SK-N-SH (cell line): ENCODE measurements at regions not wholly inside any gene's neighbourhood (a gene's known extent, or its start where the extent isn't known, plus 50 kb on each side); places are given as distances from the start of the nearest gene placed in this dataset.

Source experiments
- CTCF ChIA-PET: fragments of 300-600, 350-600 bp; formaldehyde crosslinking; extraction: SDS; loops from one replicate; lab custom pipeline; 2021; lab: Yijun Ruan, JAX
- POLR2A ChIA-PET: fragments of 350-600 bp; sonication (Branson Sonifier 250); formaldehyde crosslinking; extraction: SDS; loops from one replicate; lab custom pipeline; 2020; ENCODE audit warnings: antibody characterized with exemption, inconsistent platforms; lab: Yijun Ruan, JAX
- DNase-seq: peaks from one replicate; pipeline ENCODE4 v3.0.0; 2012
- H2AFZ ChIP-seq: fragments of 200-600 bp; sonication (generic); 2 replicates; pipeline ENCODE4 v1.8.1; 2016; ENCODE audit warnings: antibody characterized with exemption, mild to moderate bottlenecking, low read depth
- H3F3A ChIP-seq: fragments of 200-600 bp; sonication (generic); replicated peaks from 2 replicates; pipeline ENCODE3; 2016; ENCODE audit warnings: antibody characterized with exemption, mild to moderate bottlenecking; ENCODE audit not compliant: insufficient read depth
- H3K27ac ChIP-seq, 2 experiments: fragments of 200-500 bp in 1 of 2; fragments of 200-600 bp in 1 of 2; sonication (Bioruptor generic) in 1 of 2; sonication (generic), shearing (Covaris generic) in 1 of 2; 2 replicates each; pipeline versions ENCODE4 v1.5.1 to v1.6.1; 2014 to 2016; ENCODE audit warnings: low read depth in 2 of 2, inconsistent platforms in 1 of 2, low read length in 1 of 2, mild to moderate bottlenecking in 1 of 2, mixed read lengths in 1 of 2
- H3K27me3 ChIP-seq: fragments of 200-600 bp; sonication (generic), shearing (Covaris generic); 2 replicates; pipeline ENCODE4 v1.6.1; 2016; ENCODE audit warnings: mixed run types; ENCODE audit not compliant: insufficient read depth
- H3K36me3 ChIP-seq, 2 experiments: fragments of 200-500 bp in 1 of 2; fragments of 200-600 bp in 1 of 2; sonication (Bioruptor generic) in 1 of 2; sonication (generic) in 1 of 2; replicated peaks in 1 of 2; 2 replicates each; pipeline versions ENCODE3 to v1.5.1; 2014 to 2016; ENCODE audit warnings: low read length in 1 of 2, mild to moderate bottlenecking in 1 of 2; ENCODE audit not compliant: insufficient read depth in 2 of 2, control insufficient read depth in 1 of 2
- H3K4me1 ChIP-seq, 2 experiments: fragments of 200-500 bp in 1 of 2; fragments of 200-600 bp in 1 of 2; sonication (Bioruptor generic) in 1 of 2; sonication (generic), shearing (Covaris generic) in 1 of 2; 2 replicates each; pipeline versions ENCODE4 v1.5.1 to v1.6.1; 2014 to 2016; ENCODE audit warnings: low read depth in 1 of 2, low read length in 1 of 2, mixed run types in 1 of 2; ENCODE audit not compliant: insufficient read depth in 2 of 2, control insufficient read depth in 1 of 2
- H3K4me2 ChIP-seq: fragments of 200-600 bp; sonication (generic), shearing (Covaris generic); 2 replicates; pipeline ENCODE4 v1.6.1; 2017; ENCODE audit warnings: mixed run types
- H3K4me3 ChIP-seq, 2 experiments: fragments of 200-500 bp in 1 of 2; fragments of 200-600 bp in 1 of 2; sonication (Bioruptor generic) in 1 of 2; sonication (generic), shearing (Covaris generic) in 1 of 2; 2 replicates each; pipeline versions ENCODE4 v1.5.1 to v1.8.1; 2014 to 2016; ENCODE audit warnings: low read depth in 2 of 2, inconsistent platforms in 1 of 2, low read length in 1 of 2, mild to moderate bottlenecking in 1 of 2, mixed read lengths in 1 of 2, moderate library complexity in 1 of 2
- H3K79me2 ChIP-seq: fragments of 200-600 bp; sonication (generic); 2 replicates; pipeline ENCODE4 v1.8.1; 2017; ENCODE audit warnings: mild to moderate bottlenecking; ENCODE audit not compliant: insufficient read depth
- H3K9ac ChIP-seq: fragments of 200-600 bp; sonication (generic); 2 replicates; pipeline ENCODE4 v1.6.1; 2017; ENCODE audit warnings: mixed run types
- H3K9me2 ChIP-seq: fragments of 200-600 bp; sonication (generic); 2 replicates; pipeline ENCODE4 v1.6.1; 2017; ENCODE audit warnings: mixed run types
- H3K9me3 ChIP-seq: fragments of 200-600 bp; sonication (generic); 2 replicates; pipeline ENCODE4 v1.6.1; 2017; ENCODE audit warnings: mixed run types, mild to moderate bottlenecking, moderate library complexity
- H4K20me1 ChIP-seq: fragments of 200-600 bp; sonication (generic); 2 replicates; pipeline ENCODE4 v1.6.1; 2017; ENCODE audit warnings: mild to moderate bottlenecking, mixed run types; ENCODE audit not compliant: insufficient read depth
- CHD2 ChIP-seq: fragments of 150-350 bp; IDR thresholded peaks from 2 replicates; pipeline ENCODE4 v1.6.1; 2018; ENCODE audit warnings: low read length; ENCODE audit not compliant: partially characterized antibody
- FOSL2 ChIP-seq: IDR thresholded peaks from 2 replicates; pipeline ENCODE4 v1.4.0; 2012; ENCODE audit warnings: low read depth, mild to moderate bottlenecking, moderate library complexity, borderline replicate concordance
- FOXM1 ChIP-seq: IDR thresholded peaks from 2 replicates; pipeline ENCODE4 v1.4.0; 2012; ENCODE audit warnings: low read depth, mild to moderate bottlenecking
- GATA2 ChIP-seq: sonication (generic); formaldehyde crosslinking; IDR thresholded peaks from 2 replicates; pipeline ENCODE4 v1.5.0; 2020; ENCODE audit warnings: mild to moderate bottlenecking, missing genetic modification reagents
- RAD21 ChIP-seq: IDR thresholded peaks from 2 replicates; pipeline ENCODE4 v1.6.1; 2012; ENCODE audit warnings: mild to moderate bottlenecking, low read length
- RCOR1 ChIP-seq: fragments of 150-350 bp; IDR thresholded peaks from 2 replicates; pipeline ENCODE4 v1.6.1; 2017; ENCODE audit warnings: antibody characterized with exemption, low read length
- RFX5 ChIP-seq: IDR thresholded peaks from 2 replicates; pipeline ENCODE4 v1.6.1; 2012; ENCODE audit warnings: mild to moderate bottlenecking, improper control_type of control experiment, low read length
- RXRA ChIP-seq: IDR thresholded peaks from 2 replicates; pipeline ENCODE4 v1.4.0; 2012; ENCODE audit warnings: low read depth, mild to moderate bottlenecking, borderline replicate concordance
- SIN3A ChIP-seq: IDR thresholded peaks from 2 replicates; pipeline ENCODE4 v1.6.1; 2012; ENCODE audit warnings: low read depth, mild to moderate bottlenecking, low read length, moderate library complexity, borderline replicate concordance
- TCF12 ChIP-seq: IDR thresholded peaks from 2 replicates; pipeline ENCODE4 v1.4.0; 2012
- WGBS: methylation state at CpG from one replicate; pipeline ENCODE4 v1.1.6; 2017; ENCODE audit warnings: low lambda C conversion rate; 5-methylcytosine and 5-hydroxymethylcytosine counted together
- TF ChIP-seq, protein P1 (sequence below): IDR thresholded peaks from 2 replicates; pipeline ENCODE4 v1.4.0; 2012; ENCODE audit warnings: low read depth, borderline replicate concordance
- TF ChIP-seq, protein P2 (sequence below): fragments of 150-350 bp; IDR thresholded peaks from 2 replicates; pipeline ENCODE4 v1.6.1; 2017; ENCODE audit warnings: antibody characterized with exemption, low read length, low read depth, borderline replicate concordance
- TF ChIP-seq, protein P3 (sequence below): fragments of 150-350 bp; IDR thresholded peaks from 2 replicates; pipeline ENCODE4 v1.6.1; 2016; ENCODE audit warnings: mild to moderate bottlenecking, low read depth, low read length

DNA sequence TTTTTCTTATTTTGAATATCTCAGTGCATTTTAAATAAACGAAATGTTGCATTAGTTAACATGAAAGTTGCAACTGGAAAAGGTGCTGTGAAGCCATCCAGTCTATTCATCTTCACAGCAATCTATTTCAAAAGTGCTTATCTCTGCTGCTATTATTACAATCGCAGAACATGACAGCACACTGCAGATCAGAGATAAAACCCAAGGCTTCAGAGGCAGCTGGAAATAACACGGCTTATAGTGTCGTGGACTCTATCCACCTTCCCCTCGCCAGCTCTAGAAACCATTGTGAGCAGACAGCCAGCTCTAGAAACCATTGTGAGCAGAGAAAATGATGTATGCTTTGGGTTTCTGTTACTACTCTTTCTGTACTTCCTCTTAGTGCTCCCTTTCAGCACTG is 1140.8 kb upstream of the CELF4 start:
- CTCF ChIA-PET: no interaction called here
- Histone ChIP-seq H3K27ac (no peak overlapping the region), H3K79me2 (no peaks in the 10 kb centered on the region), H3K9ac (no peak overlapping the region), H3K4me2 (no peak overlapping the region), H4K20me1 (no peaks in the 10 kb centered on the region), H3K4me1 (no peaks in the 10 kb centered on the region; a peak in 1 of 4 replicates), H2AFZ (no peak overlapping the region), H3K27me3 (no peaks in the 10 kb centered on the region), H3K9me2 (no peaks in the 10 kb centered on the region), H3F3A (no peaks in the 10 kb centered on the region), H3K36me3 (no peaks in the 10 kb centered on the region), H3K9me3 (0 out of 2 replicates have a peak, but pooled peaks cover 4% of the 10 kb centered on the region), H3K4me3 (no peak overlapping the region)
- 7% methylated on average over 5 of the region's 5 CpGs for WGBS
- DNase-seq: no peak
- POLR2A ChIA-PET: no interaction called here
- TF ChIP-seq RCOR1 (peak; percentile 24; the same call in 1 of the 2 replicates), FOXM1 (no peak), SIN3A (no peak), CHD2 (no peak), GATA2 (CRISPR knock-in tag) (peak; percentile 49), TCF12 (no peak), RAD21 (no peak)
- TF ChIP-seq, protein P1, sequence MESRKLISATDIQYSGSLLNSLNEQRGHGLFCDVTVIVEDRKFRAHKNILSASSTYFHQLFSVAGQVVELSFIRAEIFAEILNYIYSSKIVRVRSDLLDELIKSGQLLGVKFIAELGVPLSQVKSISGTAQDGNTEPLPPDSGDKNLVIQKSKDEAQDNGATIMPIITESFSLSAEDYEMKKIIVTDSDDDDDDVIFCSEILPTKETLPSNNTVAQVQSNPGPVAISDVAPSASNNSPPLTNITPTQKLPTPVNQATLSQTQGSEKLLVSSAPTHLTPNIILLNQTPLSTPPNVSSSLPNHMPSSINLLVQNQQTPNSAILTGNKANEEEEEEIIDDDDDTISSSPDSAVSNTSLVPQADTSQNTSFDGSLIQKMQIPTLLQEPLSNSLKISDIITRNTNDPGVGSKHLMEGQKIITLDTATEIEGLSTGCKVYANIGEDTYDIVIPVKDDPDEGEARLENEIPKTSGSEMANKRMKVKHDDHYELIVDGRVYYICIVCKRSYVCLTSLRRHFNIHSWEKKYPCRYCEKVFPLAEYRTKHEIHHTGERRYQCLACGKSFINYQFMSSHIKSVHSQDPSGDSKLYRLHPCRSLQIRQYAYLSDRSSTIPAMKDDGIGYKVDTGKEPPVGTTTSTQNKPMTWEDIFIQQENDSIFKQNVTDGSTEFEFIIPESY: no peak

DNA sequence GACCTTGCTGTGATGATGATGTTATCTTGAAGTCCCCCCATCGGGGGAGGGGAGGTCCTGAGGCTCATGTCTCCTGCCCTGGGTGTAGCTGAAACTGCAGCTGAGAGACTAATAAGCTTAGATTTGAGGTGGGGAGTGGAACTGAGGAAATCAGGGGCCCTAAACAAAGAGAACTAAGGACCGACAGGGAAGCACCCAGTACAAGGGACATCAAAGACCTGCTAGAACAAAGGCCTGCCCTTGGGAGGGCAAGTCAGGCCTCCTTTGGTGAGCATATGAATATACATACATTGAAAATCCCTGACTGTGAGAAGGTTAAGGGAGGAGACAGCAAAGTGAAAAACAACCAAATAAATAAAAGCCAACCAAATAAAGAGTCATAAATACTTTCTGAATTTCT is 1132.5 kb upstream of the CELF4 start:
- 11% methylated on average over 2 of the region's 2 CpGs for WGBS
- Histone ChIP-seq H3K4me1 (no peaks in the 10 kb centered on the region), H3F3A (no peaks in the 10 kb centered on the region), H2AFZ (no peak overlapping the region), H3K4me2 (no peak overlapping the region), H3K36me3 (no peaks in the 10 kb centered on the region), H3K27me3 (no peaks in the 10 kb centered on the region), H3K9ac (no peak overlapping the region), H3K27ac (no peak overlapping the region), H3K4me3 (no peak overlapping the region), H3K79me2 (no peaks in the 10 kb centered on the region), H4K20me1 (no peaks in the 10 kb centered on the region), H3K9me3 (no peaks in the 10 kb centered on the region), H3K9me2 (no peaks in the 10 kb centered on the region)
- CTCF ChIA-PET: interaction anchor here (1.4 kb wide), 1 partner anchor 11 kb away, joined by 4 read pairs; no protein-coding TSS in a partner anchor
- POLR2A ChIA-PET: no interaction called here
- DNase-seq: no peak
- TF ChIP-seq, protein P2, sequence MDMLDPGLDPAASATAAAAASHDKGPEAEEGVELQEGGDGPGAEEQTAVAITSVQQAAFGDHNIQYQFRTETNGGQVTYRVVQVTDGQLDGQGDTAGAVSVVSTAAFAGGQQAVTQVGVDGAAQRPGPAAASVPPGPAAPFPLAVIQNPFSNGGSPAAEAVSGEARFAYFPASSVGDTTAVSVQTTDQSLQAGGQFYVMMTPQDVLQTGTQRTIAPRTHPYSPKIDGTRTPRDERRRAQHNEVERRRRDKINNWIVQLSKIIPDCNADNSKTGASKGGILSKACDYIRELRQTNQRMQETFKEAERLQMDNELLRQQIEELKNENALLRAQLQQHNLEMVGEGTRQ: no peak
- TF ChIP-seq RXRA: no peak
- TF ChIP-seq, protein P1: no peak
- TF ChIP-seq RFX5: no peak
- no peak for TF ChIP-seq FOSL2
- TF ChIP-seq, protein P3, sequence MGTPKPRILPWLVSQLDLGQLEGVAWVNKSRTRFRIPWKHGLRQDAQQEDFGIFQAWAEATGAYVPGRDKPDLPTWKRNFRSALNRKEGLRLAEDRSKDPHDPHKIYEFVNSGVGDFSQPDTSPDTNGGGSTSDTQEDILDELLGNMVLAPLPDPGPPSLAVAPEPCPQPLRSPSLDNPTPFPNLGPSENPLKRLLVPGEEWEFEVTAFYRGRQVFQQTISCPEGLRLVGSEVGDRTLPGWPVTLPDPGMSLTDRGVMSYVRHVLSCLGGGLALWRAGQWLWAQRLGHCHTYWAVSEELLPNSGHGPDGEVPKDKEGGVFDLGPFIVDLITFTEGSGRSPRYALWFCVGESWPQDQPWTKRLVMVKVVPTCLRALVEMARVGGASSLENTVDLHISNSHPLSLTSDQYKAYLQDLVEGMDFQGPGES: no peak
- no peak for TF ChIP-seq RCOR1
- TF ChIP-seq TCF12: no peak
- TF ChIP-seq, all 33 proteins: peak for 0
